ENCODE measurements at regions not wholly inside any gene's neighbourhood (a gene's known extent, or its start where the extent isn't known, plus 50 kb on each side); places are given as distances from the start of the nearest gene placed in this dataset.

GRCh38 chr3:182487611-182488010, 305.7 kb upstream of the ATP11B start:
- CTCF ChIA-PET (ENCODE audit: unreplicated experiment): no interaction called here

GRCh38 chr3:182490596-182491491, 302.5 kb upstream of the ATP11B start:
- CTCF ChIA-PET (ENCODE audit: unreplicated experiment): interaction anchor here (0.9 to 1.5 kb wide), 2 partner anchors 12 to 98 kb away, joined by 3 to 4 read pairs; no protein-coding TSS in a partner anchor
- H2AFZ ChIP-seq (ENCODE audit: low read length): peak overlapping the region; percentile 89
- POLR2A ChIA-PET: interaction anchor here (0.6 to 1.9 kb wide), 10 partner anchors 9 to 477 kb away, joined by 3 to 13 read pairs (median 4); no protein-coding TSS in a partner anchor
- H3K4me2 ChIP-seq (ENCODE audit: low read length): peak overlapping the region; percentile 58
- H3K36me3 ChIP-seq (ENCODE audit: insufficient read depth, low read length): no peaks in the 10 kb centered on the region
- no TSS peak for BruUV-seq (replicated peaks)
- H3K9me2 ChIP-seq (ENCODE audit: insufficient read depth, low read length): no peaks in the 10 kb centered on the region
- intact Hi-C loops (cut with micrococcal nuclease; ENCODE audit: unreplicated experiment): loop anchor here (1.0 to 5.0 kb wide), 6 partner anchors 79 to 784 kb away; no protein-coding TSS in a partner anchor
- no peaks in the 10 kb centered on the region for H4K20me1 ChIP-seq (ENCODE audit: insufficient read depth, low read length)
- H3K79me2 ChIP-seq (ENCODE audit: insufficient read depth, low read depth, low read length): no peaks in the 10 kb centered on the region
- no peaks in the 10 kb centered on the region for H3K9me3 ChIP-seq (ENCODE audit: low read length)
- peak; percentile 78 for DNase-seq (ENCODE audit: low spot score)
- no peak for TF ChIP-seq EZH2phosphoT487 (IDR thresholded peaks at IDR 0.05; ENCODE audit: borderline replicate concordance, low read depth, low read length)
- TF ChIP-seq CTCF (conservative IDR thresholded peaks at IDR 0.05; ENCODE audit: low read length): peak; percentile 92
- peaks cover 49% of the 10 kb centered on the region for H3K4me1 ChIP-seq (ENCODE audit: insufficient read depth, low read length, poor library complexity, severe bottlenecking)
- H3K4me3 ChIP-seq (ENCODE audit: low read depth, low read length, poor library complexity, severe bottlenecking): peak overlapping the region; percentile 12
- peak overlapping the region; percentile 14 for H3K27ac ChIP-seq (ENCODE audit: low read depth, low read length, poor library complexity, severe bottlenecking)

More at GRCh38 chr3:182487611-182488010, 305.7 kb upstream of the ATP11B start:
- no peak overlapping the region for H3K4me3 ChIP-seq (ENCODE audit: low read depth, low read length, poor library complexity, severe bottlenecking)
- no peaks in the 10 kb centered on the region for H3K79me2 ChIP-seq (ENCODE audit: insufficient read depth, low read depth, low read length)
- BruUV-seq (replicated peaks): no TSS peak
- peaks cover 59% of the 10 kb centered on the region for H3K4me1 ChIP-seq (ENCODE audit: insufficient read depth, low read length, poor library complexity, severe bottlenecking)
- peak overlapping the region; percentile 35; the same call in 1 of the 2 replicates for H2AFZ ChIP-seq (ENCODE audit: low read length)
- TF ChIP-seq CTCF (conservative IDR thresholded peaks at IDR 0.05; ENCODE audit: low read length) (no peak), EZH2phosphoT487 (IDR thresholded peaks at IDR 0.05; ENCODE audit: borderline replicate concordance, low read depth, low read length) (no peak)
- H3K9me3 ChIP-seq (ENCODE audit: low read length): no peaks in the 10 kb centered on the region
- intact Hi-C loops (cut with micrococcal nuclease; ENCODE audit: unreplicated experiment): no loop called here
- no peak for DNase-seq (ENCODE audit: low spot score)
- H3K36me3 ChIP-seq (ENCODE audit: insufficient read depth, low read length): no peaks in the 10 kb centered on the region
- no peaks in the 10 kb centered on the region for H3K9me2 ChIP-seq (ENCODE audit: insufficient read depth, low read length)
- no peak overlapping the region for H3K4me2 ChIP-seq (ENCODE audit: low read length)
- POLR2A ChIA-PET: no interaction called here
- H4K20me1 ChIP-seq (ENCODE audit: insufficient read depth, low read length): no peaks in the 10 kb centered on the region
- H3K27ac ChIP-seq (ENCODE audit: low read depth, low read length, poor library complexity, severe bottlenecking): no peak overlapping the region
